Sigmoid colon (tissue), 3 donors: ENCODE measurements at regions not wholly inside any gene's neighbourhood (a gene's known extent, or its start where the extent isn't known, plus 50 kb on each side); places are given as distances from the start of the nearest gene placed in this dataset.
"Not testable (repeated sequence)": the region's sequence is repeated elsewhere in the genome, so short reads cannot be mapped to it uniquely, and the experiment has no call there.

Experiments
- CTCF ChIP-seq, 4 experiments: fragments of 450-650 bp in 3 of 4; fragments of 200-600 bp in 1 of 4; IDR thresholded peaks; one replicate each; pipeline ENCODE4 v1.5.1; 2016 to 2019; ENCODE audit warnings: antibody characterized with exemption in 4 of 4, mild to moderate bottlenecking in 3 of 4, moderate library complexity in 2 of 4
- POLR2A ChIP-seq, 2 donors: fragments of 450-650 bp; IDR thresholded peaks; one replicate each; pipeline ENCODE4 v1.6.1; 2016; ENCODE audit warnings: antibody characterized with exemption in 2 of 2, mild to moderate bottlenecking in 2 of 2, moderate library complexity in 2 of 2

- TF ChIP-seq CTCF, POLR2A (IDR thresholded peaks at IDR 0.05): not testable (repeated sequence)
These were observed 79.8 kb upstream of the ADGRL1 start for GRCh38 chr19:14285726-14286125.
